Loucy (cell line): ENCODE measurements at regions not wholly inside any gene's neighbourhood (a gene's known extent, or its start where the extent isn't known, plus 50 kb on each side); places are given as distances from the start of the nearest gene placed in this dataset.

Experiments used
- H2AFZ ChIP-seq: fragments of 200-600 bp; sonication (generic); 2 replicates; pipeline ENCODE4 v1.6.0; 2016; ENCODE audit warnings: antibody characterized with exemption, mild to moderate bottlenecking, low read length, moderate library complexity
- H3F3A ChIP-seq: fragments of 200-600 bp; 2 replicates; pipeline ENCODE4 v1.6.0; 2016; ENCODE audit warnings: antibody characterized with exemption, low read depth, mild to moderate bottlenecking
- H3K27me3 ChIP-seq: fragments of 200-600 bp; sonication (generic); 2 replicates; pipeline ENCODE4 v1.6.1; 2014; ENCODE audit warnings: low read length, mild to moderate bottlenecking; ENCODE audit not compliant: insufficient read depth, poor library complexity, severe bottlenecking
- H3K36me3 ChIP-seq: fragments of 200-600 bp; sonication (generic); 2 replicates; pipeline ENCODE4 v1.6.1; 2016; ENCODE audit warnings: low read length; ENCODE audit not compliant: insufficient read depth
- H3K4me1 ChIP-seq: fragments of 200-600 bp; sonication (generic); 2 replicates; pipeline ENCODE4 v1.5.1; 2014; ENCODE audit warnings: low read length, mild to moderate bottlenecking; ENCODE audit not compliant: insufficient read depth, poor library complexity, severe bottlenecking
- H3K4me2 ChIP-seq: fragments of 200-600 bp; sonication (generic); 2 replicates; pipeline ENCODE4 v1.6.0; 2014; ENCODE audit warnings: antibody characterized with exemption, low read length, low read depth, mild to moderate bottlenecking; ENCODE audit not compliant: poor library complexity, severe bottlenecking
- H3K4me3 ChIP-seq: fragments of 200-600 bp; sonication (generic); 2 replicates; pipeline ENCODE4 v1.5.1; 2014; ENCODE audit warnings: low read length, mild to moderate bottlenecking, mixed read lengths; ENCODE audit not compliant: poor library complexity, severe bottlenecking
- H3K79me2 ChIP-seq: fragments of 200-600 bp; sonication (generic); 2 replicates; pipeline ENCODE4 v1.6.1; 2014; ENCODE audit warnings: low read length; ENCODE audit not compliant: insufficient read depth
- H3K9ac ChIP-seq: fragments of 200-600 bp; sonication (generic); 2 replicates; pipeline ENCODE4 v1.6.0; 2014; ENCODE audit warnings: mild to moderate bottlenecking, low read depth, low read length, moderate library complexity; ENCODE audit not compliant: poor library complexity, severe bottlenecking
- H3K9me2 ChIP-seq: fragments of 200-600 bp; sonication (generic); replicated peaks from 2 replicates; pipeline ENCODE4 v1.6.1; 2016; ENCODE audit warnings: low read depth, low read length, mixed read lengths
- H3K9me3 ChIP-seq: fragments of 200-600 bp; sonication (generic); 2 replicates; pipeline ENCODE4 v1.6.1; 2014; ENCODE audit warnings: mild to moderate bottlenecking, antibody characterized with exemption, low read length, low read depth; ENCODE audit not compliant: insufficient read depth
- H4K20me1 ChIP-seq: fragments of 200-600 bp; sonication (generic); 2 replicates; pipeline ENCODE4 v1.6.0; 2014; ENCODE audit warnings: antibody characterized with exemption, low read length, mild to moderate bottlenecking; ENCODE audit not compliant: insufficient read depth, poor library complexity, severe bottlenecking
- EZH2phosphoT487 ChIP-seq: fragments of 200-600 bp; IDR thresholded peaks from 2 replicates; pipeline ENCODE4 v1.6.1; 2018; ENCODE audit warnings: antibody characterized with exemption, mild to moderate bottlenecking, moderate library complexity, borderline replicate concordance
- TF ChIP-seq, protein P1 (sequence below): fragments of 200-600 bp; sonication (generic); conservative IDR thresholded peaks from 2 replicates; pipeline ENCODE4 v1.5.1; 2014; ENCODE audit warnings: mild to moderate bottlenecking, antibody characterized with exemption, low read length

DNA sequence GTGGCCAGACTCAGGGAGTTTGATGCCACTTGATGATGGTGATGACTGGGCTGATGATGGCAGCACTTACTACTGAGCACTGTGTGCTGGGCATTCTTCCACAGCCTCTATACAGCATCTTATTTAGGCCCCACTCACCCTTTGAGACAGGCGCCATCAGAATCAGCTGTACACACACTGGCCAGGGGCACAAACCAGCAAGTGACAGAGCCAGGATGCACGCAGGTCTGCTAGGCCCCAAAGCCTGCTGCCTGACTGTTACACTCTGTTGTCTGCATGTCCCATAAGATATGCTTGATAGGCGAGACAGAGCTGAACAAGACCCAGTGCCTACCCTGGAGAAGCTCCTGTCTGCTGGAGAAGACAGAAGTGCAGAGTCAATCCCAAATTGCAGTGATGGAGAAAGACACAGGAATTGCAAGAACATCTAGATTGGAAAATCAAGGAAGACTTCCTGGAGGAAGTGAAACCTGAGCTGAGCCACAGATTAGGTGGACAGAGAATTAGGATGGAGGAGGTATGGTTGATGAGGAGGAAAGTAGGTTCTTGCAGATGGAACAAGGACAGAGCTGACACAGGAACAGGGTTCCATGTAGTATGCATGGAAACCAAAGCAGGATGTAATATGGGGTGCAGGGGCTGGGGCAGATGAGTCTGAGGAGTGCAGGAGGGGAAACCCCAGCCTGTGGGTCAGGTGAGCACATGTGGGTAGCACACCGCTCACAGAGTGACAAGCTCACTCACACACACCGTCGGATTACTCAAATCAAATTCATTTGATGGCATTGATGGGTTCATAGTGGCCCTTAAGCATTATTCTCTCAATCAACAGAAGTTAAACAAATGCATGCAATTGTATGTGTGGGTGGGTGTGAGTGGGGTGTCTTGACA is 117.3 kb downstream of the BEGAIN start:
- H3K4me3 ChIP-seq, result no peak overlapping the region
- no peaks in the 10 kb centered on the region for H3F3A ChIP-seq
- no peak overlapping the region for H3K4me2 ChIP-seq
- no peaks in the 10 kb centered on the region for H3K79me2 ChIP-seq
- no peak overlapping the region for H2AFZ ChIP-seq
- no peaks in the 10 kb centered on the region for H3K9me2 ChIP-seq
- H3K27me3 ChIP-seq, result no peaks in the 10 kb centered on the region
- TF ChIP-seq, protein P1, sequence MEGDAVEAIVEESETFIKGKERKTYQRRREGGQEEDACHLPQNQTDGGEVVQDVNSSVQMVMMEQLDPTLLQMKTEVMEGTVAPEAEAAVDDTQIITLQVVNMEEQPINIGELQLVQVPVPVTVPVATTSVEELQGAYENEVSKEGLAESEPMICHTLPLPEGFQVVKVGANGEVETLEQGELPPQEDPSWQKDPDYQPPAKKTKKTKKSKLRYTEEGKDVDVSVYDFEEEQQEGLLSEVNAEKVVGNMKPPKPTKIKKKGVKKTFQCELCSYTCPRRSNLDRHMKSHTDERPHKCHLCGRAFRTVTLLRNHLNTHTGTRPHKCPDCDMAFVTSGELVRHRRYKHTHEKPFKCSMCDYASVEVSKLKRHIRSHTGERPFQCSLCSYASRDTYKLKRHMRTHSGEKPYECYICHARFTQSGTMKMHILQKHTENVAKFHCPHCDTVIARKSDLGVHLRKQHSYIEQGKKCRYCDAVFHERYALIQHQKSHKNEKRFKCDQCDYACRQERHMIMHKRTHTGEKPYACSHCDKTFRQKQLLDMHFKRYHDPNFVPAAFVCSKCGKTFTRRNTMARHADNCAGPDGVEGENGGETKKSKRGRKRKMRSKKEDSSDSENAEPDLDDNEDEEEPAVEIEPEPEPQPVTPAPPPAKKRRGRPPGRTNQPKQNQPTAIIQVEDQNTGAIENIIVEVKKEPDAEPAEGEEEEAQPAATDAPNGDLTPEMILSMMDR, result no peak
- TF ChIP-seq EZH2phosphoT487, result no peak
- H3K9ac ChIP-seq, result no peak overlapping the region
- no peaks in the 10 kb centered on the region for H3K36me3 ChIP-seq
- H4K20me1 ChIP-seq, result no peaks in the 10 kb centered on the region
- H3K4me1 ChIP-seq, result no peaks in the 10 kb centered on the region
- H3K9me3 ChIP-seq, result no peaks in the 10 kb centered on the region

DNA sequence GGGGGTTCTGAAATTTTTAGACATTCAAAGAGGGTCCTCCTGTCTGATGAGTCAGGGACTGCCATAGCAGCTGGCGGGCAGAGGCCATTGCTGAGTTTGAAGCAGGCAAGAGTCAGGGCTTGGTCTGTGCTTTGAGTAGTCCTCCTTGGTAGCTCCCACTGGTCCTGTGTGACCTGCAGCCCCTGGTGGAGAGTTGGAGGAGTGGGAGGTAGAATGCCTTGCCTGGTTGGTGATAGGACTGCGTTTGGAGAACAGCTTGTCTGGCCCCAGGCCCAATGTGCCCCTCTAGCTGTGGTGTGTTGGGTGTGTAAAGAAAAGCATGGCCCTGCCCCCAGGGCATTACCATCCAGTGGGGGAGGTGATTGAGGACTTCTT is 116.7 kb downstream of the BEGAIN start:
- no peak overlapping the region for H3K9ac ChIP-seq
- no peak overlapping the region for H2AFZ ChIP-seq
- no peaks in the 10 kb centered on the region for H3K4me1 ChIP-seq
- H3K79me2 ChIP-seq, result no peaks in the 10 kb centered on the region
- TF ChIP-seq, protein P1, result peak; percentile 25; the same call in 1 of the 2 replicates
- no peak for TF ChIP-seq EZH2phosphoT487
- no peaks in the 10 kb centered on the region for H3F3A ChIP-seq
- no peaks in the 10 kb centered on the region for H3K9me2 ChIP-seq
- H4K20me1 ChIP-seq, result no peaks in the 10 kb centered on the region
- H3K4me2 ChIP-seq, result no peak overlapping the region
- H3K9me3 ChIP-seq, result no peaks in the 10 kb centered on the region
- no peaks in the 10 kb centered on the region for H3K27me3 ChIP-seq
- no peak overlapping the region for H3K4me3 ChIP-seq
- H3K36me3 ChIP-seq, result no peaks in the 10 kb centered on the region

DNA sequence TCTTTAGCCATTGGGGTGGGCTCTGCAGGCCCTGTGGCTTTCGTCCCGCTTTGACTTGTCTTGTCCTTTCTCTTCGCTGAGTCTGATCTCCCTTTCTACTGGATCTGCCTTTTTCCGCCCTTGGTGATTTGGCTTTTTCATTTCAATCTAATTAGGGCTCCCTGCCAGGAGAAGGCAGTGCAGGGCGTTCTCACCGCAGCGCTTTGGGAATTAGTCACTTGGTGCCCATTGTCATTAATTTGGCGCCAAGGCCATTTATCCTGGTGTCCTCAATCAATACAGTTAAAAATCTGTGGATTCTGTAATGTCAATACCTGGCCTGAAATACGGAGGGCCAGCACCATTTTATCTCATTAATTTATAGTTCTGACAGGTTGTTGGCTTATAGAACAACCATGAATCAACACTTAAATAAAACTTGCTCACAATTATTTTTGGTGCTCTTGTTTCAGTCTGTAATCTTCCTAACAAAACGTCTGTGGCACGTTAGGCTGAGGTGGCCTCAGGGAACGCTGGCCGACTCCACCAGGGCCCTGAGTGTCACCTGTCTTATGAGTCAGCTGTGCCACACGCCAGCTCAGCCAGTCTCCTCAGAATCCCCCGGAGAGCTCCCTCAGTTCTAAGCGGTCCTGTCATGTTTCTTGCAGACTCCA is 115.7 kb downstream of the BEGAIN start:
- H3K27me3 ChIP-seq, result no peaks in the 10 kb centered on the region
- H3K4me3 ChIP-seq, result no peak overlapping the region
- no peaks in the 10 kb centered on the region for H3K79me2 ChIP-seq
- TF ChIP-seq, protein P1, result no peak
- no peak for TF ChIP-seq EZH2phosphoT487
- H3F3A ChIP-seq, result no peaks in the 10 kb centered on the region
- no peaks in the 10 kb centered on the region for H4K20me1 ChIP-seq
- H3K9me3 ChIP-seq, result no peaks in the 10 kb centered on the region
- no peak overlapping the region for H3K4me2 ChIP-seq
- H3K4me1 ChIP-seq, result no peaks in the 10 kb centered on the region
- no peaks in the 10 kb centered on the region for H3K9me2 ChIP-seq
- no peak overlapping the region for H2AFZ ChIP-seq
- H3K9ac ChIP-seq, result no peak overlapping the region
- H3K36me3 ChIP-seq, result no peaks in the 10 kb centered on the region
